PFSK-1 (cell line): ENCODE measurements at regions not wholly inside any gene's neighbourhood (a gene's known extent, or its start where the extent isn't known, plus 50 kb on each side); places are given as distances from the start of the nearest gene placed in this dataset.

Experiments used
- FOXP2 ChIP-seq: optimal IDR thresholded peaks from 2 replicates; pipeline ENCODE3; 2011; ENCODE audit warnings: borderline replicate concordance, control low read depth, inconsistent platforms; ENCODE audit not compliant: insufficient read depth; ENCODE audit errors: extremely low read length, extremely low read depth
- POLR2AphosphoS5 ChIP-seq: IDR thresholded peaks from 2 replicates; pipeline ENCODE4 v1.6.1; 2012; ENCODE audit warnings: low read depth, mild to moderate bottlenecking, control low read depth, low read length, moderate library complexity
- SIN3A ChIP-seq: IDR thresholded peaks from 2 replicates; pipeline ENCODE4 v1.6.1; 2012; ENCODE audit warnings: mild to moderate bottlenecking, low read length, moderate library complexity, borderline replicate concordance; ENCODE audit not compliant: insufficient read depth
- TAF1 ChIP-seq: IDR thresholded peaks from 2 replicates; pipeline ENCODE4 v1.6.1; 2012; ENCODE audit warnings: low read length, control low read depth, borderline replicate concordance; ENCODE audit not compliant: insufficient read depth
- TF ChIP-seq, protein P1 (sequence below), 2 experiments: IDR thresholded peaks; 2 replicates each; pipeline versions ENCODE4 v1.6.1 to v1.8.0; 2011 to 2012; ENCODE audit warnings: low read depth in 2 of 2, low read length in 2 of 2, control low read depth in 1 of 2, inconsistent platforms in 1 of 2, mild to moderate bottlenecking in 1 of 2, moderate library complexity in 1 of 2; ENCODE audit not compliant: insufficient read depth in 1 of 2

DNA sequence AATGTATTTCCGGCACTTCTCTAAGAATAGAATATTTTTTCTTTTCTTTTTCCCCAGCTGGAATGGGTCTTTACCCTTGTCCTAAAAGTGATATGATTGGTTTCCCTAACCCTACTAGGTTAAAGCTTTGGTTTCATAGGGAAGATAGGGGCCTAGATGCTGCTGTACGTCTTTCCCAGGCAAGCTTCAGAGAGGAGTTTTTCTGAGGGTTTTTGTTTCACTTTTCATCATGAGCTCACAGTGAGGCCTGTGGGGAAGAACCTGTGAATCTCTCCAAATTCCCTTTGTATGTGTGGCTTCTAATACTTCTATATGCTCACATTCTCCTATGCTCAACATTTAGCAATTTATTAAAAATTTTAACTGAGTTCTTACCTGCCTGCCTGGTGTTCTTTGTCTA lies 320.0 kb upstream of the PCDH18 start:
- TF ChIP-seq TAF1 (no peak), POLR2AphosphoS5 (no peak), SIN3A (no peak), FOXP2 (no peak)
- TF ChIP-seq, protein P1, sequence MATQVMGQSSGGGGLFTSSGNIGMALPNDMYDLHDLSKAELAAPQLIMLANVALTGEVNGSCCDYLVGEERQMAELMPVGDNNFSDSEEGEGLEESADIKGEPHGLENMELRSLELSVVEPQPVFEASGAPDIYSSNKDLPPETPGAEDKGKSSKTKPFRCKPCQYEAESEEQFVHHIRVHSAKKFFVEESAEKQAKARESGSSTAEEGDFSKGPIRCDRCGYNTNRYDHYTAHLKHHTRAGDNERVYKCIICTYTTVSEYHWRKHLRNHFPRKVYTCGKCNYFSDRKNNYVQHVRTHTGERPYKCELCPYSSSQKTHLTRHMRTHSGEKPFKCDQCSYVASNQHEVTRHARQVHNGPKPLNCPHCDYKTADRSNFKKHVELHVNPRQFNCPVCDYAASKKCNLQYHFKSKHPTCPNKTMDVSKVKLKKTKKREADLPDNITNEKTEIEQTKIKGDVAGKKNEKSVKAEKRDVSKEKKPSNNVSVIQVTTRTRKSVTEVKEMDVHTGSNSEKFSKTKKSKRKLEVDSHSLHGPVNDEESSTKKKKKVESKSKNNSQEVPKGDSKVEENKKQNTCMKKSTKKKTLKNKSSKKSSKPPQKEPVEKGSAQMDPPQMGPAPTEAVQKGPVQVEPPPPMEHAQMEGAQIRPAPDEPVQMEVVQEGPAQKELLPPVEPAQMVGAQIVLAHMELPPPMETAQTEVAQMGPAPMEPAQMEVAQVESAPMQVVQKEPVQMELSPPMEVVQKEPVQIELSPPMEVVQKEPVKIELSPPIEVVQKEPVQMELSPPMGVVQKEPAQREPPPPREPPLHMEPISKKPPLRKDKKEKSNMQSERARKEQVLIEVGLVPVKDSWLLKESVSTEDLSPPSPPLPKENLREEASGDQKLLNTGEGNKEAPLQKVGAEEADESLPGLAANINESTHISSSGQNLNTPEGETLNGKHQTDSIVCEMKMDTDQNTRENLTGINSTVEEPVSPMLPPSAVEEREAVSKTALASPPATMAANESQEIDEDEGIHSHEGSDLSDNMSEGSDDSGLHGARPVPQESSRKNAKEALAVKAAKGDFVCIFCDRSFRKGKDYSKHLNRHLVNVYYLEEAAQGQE (IDR thresholded peaks at IDR 0.05; ENCODE audit: insufficient read depth in 1 of 2, low read depth in 2 of 2, low read length in 2 of 2) = no peak

DNA sequence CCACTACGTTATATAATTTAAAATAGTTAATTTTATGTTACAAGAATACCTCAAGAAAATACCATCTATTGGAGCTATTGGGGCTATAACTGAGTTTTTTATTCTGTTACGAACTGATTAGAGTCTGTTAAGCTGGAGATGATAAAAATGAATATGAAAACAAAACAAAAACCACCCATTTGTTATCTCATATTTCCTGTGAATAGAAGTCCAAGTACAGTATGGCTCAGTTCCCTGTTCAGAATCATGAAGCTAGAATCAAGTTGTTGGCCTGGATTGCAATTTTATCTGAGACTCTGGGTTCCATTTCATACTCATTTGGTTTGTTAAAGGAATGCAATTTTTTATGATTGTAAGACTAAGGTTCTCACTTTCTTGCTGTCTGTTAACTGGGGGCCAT lies 319.1 kb upstream of the PCDH18 start:
- no peak for TF ChIP-seq SIN3A
- TF ChIP-seq POLR2AphosphoS5 = no peak
- TF ChIP-seq, protein P1 (IDR thresholded peaks at IDR 0.05; ENCODE audit: insufficient read depth in 1 of 2, low read depth in 2 of 2, low read length in 2 of 2) = no peak
- no peak for TF ChIP-seq TAF1
- no peak for TF ChIP-seq FOXP2

DNA sequence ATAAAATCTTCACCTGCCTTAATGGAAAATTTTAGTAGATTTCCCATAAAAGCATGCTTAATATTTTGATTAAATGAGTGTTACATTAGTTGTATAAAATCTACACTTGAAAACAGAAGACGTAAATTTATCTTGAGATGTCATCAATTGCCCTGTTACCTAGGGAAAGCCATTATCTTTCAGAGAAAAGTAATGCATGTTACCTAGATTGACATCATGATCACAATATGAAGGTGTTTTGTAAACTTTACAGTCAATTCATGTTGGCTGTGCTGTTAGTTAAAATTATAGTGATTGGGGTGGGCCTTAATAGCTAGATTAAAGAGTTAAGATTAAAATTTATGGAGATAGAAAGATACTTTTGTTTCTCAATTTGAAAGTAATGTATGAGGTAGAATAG lies 293.2 kb upstream of the PCDH18 start:
- TF ChIP-seq POLR2AphosphoS5 (no peak), FOXP2 (no peak), TAF1 (no peak), SIN3A (no peak)
- TF ChIP-seq, protein P1 (IDR thresholded peaks at IDR 0.05; ENCODE audit: insufficient read depth in 1 of 2, low read depth in 2 of 2, low read length in 2 of 2) = no peak

DNA sequence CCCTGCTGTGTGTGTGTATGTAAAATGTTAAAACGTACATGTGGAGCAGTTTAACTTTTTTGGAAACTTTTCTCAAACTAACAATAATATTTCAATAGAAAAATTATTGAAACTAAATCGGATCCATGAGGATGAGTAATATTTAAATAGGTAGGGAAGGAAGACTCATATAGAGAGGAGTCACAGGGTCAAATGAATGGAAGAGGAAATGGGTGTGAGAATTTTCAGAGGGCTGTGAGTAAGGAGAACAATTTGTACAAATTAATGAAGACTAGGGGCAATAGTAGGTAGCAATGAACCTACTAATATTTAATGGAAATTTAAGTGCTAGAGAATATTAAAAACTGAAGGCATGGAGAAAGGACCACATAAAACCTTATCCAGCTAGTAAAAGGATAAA lies 290.7 kb upstream of the PCDH18 start:
- TF ChIP-seq POLR2AphosphoS5 = no peak
- TF ChIP-seq, protein P1 (IDR thresholded peaks at IDR 0.05; ENCODE audit: insufficient read depth in 1 of 2, low read depth in 2 of 2, low read length in 2 of 2) = no peak
- no peak for TF ChIP-seq TAF1
- no peak for TF ChIP-seq SIN3A
- TF ChIP-seq FOXP2 = no peak

DNA sequence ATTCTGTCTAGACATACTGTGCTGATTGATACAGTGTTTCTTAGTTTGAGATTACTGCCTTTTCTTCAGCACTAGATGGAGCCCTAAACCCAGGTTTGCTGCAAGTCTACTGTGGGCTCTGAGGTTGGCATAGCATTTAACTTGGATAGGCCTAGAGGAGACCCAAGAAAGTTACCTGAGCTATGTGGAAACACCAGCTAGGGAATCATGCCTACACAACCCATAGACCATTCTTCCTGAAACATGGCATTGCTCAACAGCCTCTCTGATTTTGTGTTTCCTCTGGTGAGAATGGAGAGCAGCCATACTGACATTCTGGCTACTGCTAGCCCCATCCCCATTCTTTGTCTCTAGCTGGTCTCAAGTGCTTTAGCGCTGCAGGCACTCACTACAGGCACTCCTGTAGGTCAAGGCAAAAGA lies 287.7 kb upstream of the PCDH18 start:
- TF ChIP-seq SIN3A (no peak), POLR2AphosphoS5 (no peak), FOXP2 (no peak), TAF1 (no peak)
- TF ChIP-seq, protein P1 (IDR thresholded peaks at IDR 0.05; ENCODE audit: insufficient read depth in 1 of 2, low read depth in 2 of 2, low read length in 2 of 2) = no peak
